H9 (cell line): ENCODE measurements at regions not wholly inside any gene's neighbourhood (a gene's known extent, or its start where the extent isn't known, plus 50 kb on each side); places are given as distances from the start of the nearest gene placed in this dataset.

ENCODE experiments used
- DNase-seq: peaks from one replicate; pipeline ENCODE4 v3.0.0-alpha.2; 2017
- H2AFZ ChIP-seq: one replicate; pipeline ENCODE4 v1.6.1; 2013; ENCODE audit warnings: mild to moderate bottlenecking, low read length, control low read depth, moderate library complexity
- H2AK5ac ChIP-seq: 2 replicates; pipeline ENCODE4 v1.6.1; 2013; ENCODE audit warnings: low read length, control low read depth, mixed read lengths; ENCODE audit not compliant: insufficient read length
- H2BK120ac ChIP-seq: one replicate; pipeline ENCODE4 v1.6.1; 2013; ENCODE audit warnings: low read depth, mild to moderate bottlenecking, low read length, control low read depth, inconsistent platforms; ENCODE audit not compliant: poor library complexity, severe bottlenecking
- H2BK12ac ChIP-seq: 2 replicates; pipeline ENCODE4 v1.6.1; 2013; ENCODE audit warnings: low read length, control low read depth, mixed read lengths, low read depth; ENCODE audit not compliant: insufficient read length
- H2BK15ac ChIP-seq: 2 replicates; pipeline ENCODE4 v1.6.1; 2013; ENCODE audit warnings: low read depth, low read length, control low read depth
- H2BK20ac ChIP-seq: one replicate; pipeline ENCODE4 v1.6.1; 2013; ENCODE audit warnings: low read depth, mild to moderate bottlenecking, low read length, control low read depth, inconsistent platforms; ENCODE audit not compliant: poor library complexity, severe bottlenecking
- H2BK5ac ChIP-seq: 2 replicates; pipeline ENCODE4 v1.6.1; 2013; ENCODE audit warnings: low read length, control low read depth, mixed read lengths; ENCODE audit not compliant: insufficient read length
- H3K14ac ChIP-seq: 2 replicates; pipeline ENCODE4 v1.6.1; 2013; ENCODE audit warnings: low read length, control low read depth; ENCODE audit not compliant: insufficient read depth
- H3K18ac ChIP-seq: 2 replicates; pipeline ENCODE4 v1.6.1; 2013; ENCODE audit warnings: low read depth, mild to moderate bottlenecking, mixed read lengths, low read length, control low read depth; ENCODE audit not compliant: insufficient read length
- H3K23ac ChIP-seq: 2 replicates; pipeline ENCODE4 v1.6.1; 2013; ENCODE audit warnings: low read length, control low read depth, mixed read lengths, low read depth; ENCODE audit not compliant: insufficient read length
- H3K23me2 ChIP-seq: 2 replicates; pipeline ENCODE4 v1.6.1; 2013; ENCODE audit warnings: low read depth, mild to moderate bottlenecking, mixed read lengths, low read length, control low read depth; ENCODE audit not compliant: insufficient read length, poor library complexity, severe bottlenecking
- H3K27ac ChIP-seq: 2 replicates; pipeline ENCODE4 v1.5.1; 2013; ENCODE audit warnings: low read length, control low read depth, mixed read lengths, low read depth; ENCODE audit not compliant: insufficient read length
- H3K27me3 ChIP-seq: 2 replicates; pipeline ENCODE4 v1.6.1; 2013; ENCODE audit warnings: low read length, control low read depth, inconsistent platforms; ENCODE audit not compliant: insufficient read depth
- H3K4ac ChIP-seq: 2 replicates; pipeline ENCODE4 v1.6.1; 2013; ENCODE audit warnings: low read depth, mild to moderate bottlenecking, control low read depth, inconsistent platforms, low read length, moderate library complexity
- H3K4me1 ChIP-seq: 2 replicates; pipeline ENCODE4 v1.6.1; 2013; ENCODE audit warnings: low read length, control low read depth, inconsistent platforms; ENCODE audit not compliant: insufficient read depth
- H3K4me2 ChIP-seq: 2 replicates; pipeline ENCODE4 v1.6.1; 2013; ENCODE audit warnings: low read length, control low read depth, mixed read lengths; ENCODE audit not compliant: insufficient read length, insufficient read depth
- H3K56ac ChIP-seq: 2 replicates; pipeline ENCODE4 v1.6.1; 2013; ENCODE audit warnings: low read depth, mild to moderate bottlenecking, mixed read lengths, low read length, control low read depth; ENCODE audit not compliant: insufficient read length
- H3K79me1 ChIP-seq: 2 replicates; pipeline ENCODE4 v1.6.1; 2013; ENCODE audit warnings: low read depth, mild to moderate bottlenecking, moderate library complexity, low read length, control low read depth, inconsistent platforms; ENCODE audit not compliant: insufficient read depth, poor library complexity, severe bottlenecking
- H3K79me2 ChIP-seq: 2 replicates; pipeline ENCODE4 v1.6.1; 2013; ENCODE audit warnings: low read length, control low read depth, inconsistent platforms; ENCODE audit not compliant: insufficient read depth
- H3K9ac ChIP-seq: 2 replicates; pipeline ENCODE4 v1.6.1; 2013; ENCODE audit warnings: low read length, control low read depth, mixed read lengths; ENCODE audit not compliant: insufficient read length; ENCODE audit errors: extremely low read depth
- H3K9me3 ChIP-seq: one replicate; pipeline ENCODE4 v1.6.1; 2013; ENCODE audit warnings: low read depth, low read length, inconsistent platforms; ENCODE audit not compliant: control insufficient read depth
- H3T11ph ChIP-seq: one replicate; pipeline ENCODE4 v1.6.1; 2013; ENCODE audit warnings: mild to moderate bottlenecking, low read length, control low read depth, inconsistent platforms
- H4K20me1 ChIP-seq: one replicate; pipeline ENCODE4 v1.6.1; 2013; ENCODE audit not compliant: control insufficient read depth, insufficient read length, insufficient read depth
- H4K5ac ChIP-seq: 2 replicates; pipeline ENCODE4 v1.6.1; 2013; ENCODE audit warnings: low read depth, mild to moderate bottlenecking, mixed read lengths, low read length, control low read depth; ENCODE audit not compliant: insufficient read length
- H4K8ac ChIP-seq: replicated peaks from 2 replicates; pipeline ENCODE4 v1.6.1; 2013; ENCODE audit warnings: low read length, control low read depth, mixed read lengths, low read depth; ENCODE audit not compliant: insufficient read length
- H4K91ac ChIP-seq: 2 replicates; pipeline ENCODE4 v1.6.1; 2013; ENCODE audit warnings: low read depth, mild to moderate bottlenecking, moderate library complexity, mixed read lengths, low read length, control low read depth; ENCODE audit not compliant: insufficient read length
- H3K27ac Mint-ChIP-seq, 3 experiments: 2 replicates in 2 of 3; 3 replicates in 1 of 3; pipeline ENCODE4 v1.8.0; 2020 to 2021; ENCODE audit warnings: mixed read lengths in 3 of 3, mild to moderate bottlenecking in 1 of 3, moderate library complexity in 1 of 3
- H3K27me3 Mint-ChIP-seq: 2 replicates; pipeline ENCODE4 v1.8.0; 2021; ENCODE audit warnings: low read depth, mild to moderate bottlenecking, moderate library complexity, mixed read lengths
- H3K36me3 Mint-ChIP-seq, 3 experiments: 2 replicates in 2 of 3; 3 replicates in 1 of 3; pipeline ENCODE4 v1.8.0; 2020 to 2021; ENCODE audit warnings: low read depth in 3 of 3, mixed read lengths in 3 of 3; ENCODE audit not compliant: insufficient read depth in 1 of 3
- H3K4me1 Mint-ChIP-seq, 2 experiments: 2 replicates each; pipeline ENCODE4 v1.8.0; 2020; ENCODE audit warnings: mixed read lengths in 2 of 2
- H3K4me3 Mint-ChIP-seq, 2 experiments: 2 replicates in 1 of 2; 3 replicates in 1 of 2; pipeline ENCODE4 v1.8.0; 2020 to 2021; ENCODE audit warnings: mild to moderate bottlenecking in 2 of 2, mixed read lengths in 2 of 2, moderate library complexity in 1 of 2
- H3K9me3 Mint-ChIP-seq, 2 experiments: 2 replicates in 1 of 2; 3 replicates in 1 of 2; pipeline ENCODE4 v1.8.0; 2020; ENCODE audit warnings: mild to moderate bottlenecking in 2 of 2, mixed read lengths in 2 of 2, moderate library complexity in 1 of 2
- CTCF ChIP-seq: fragments of 200-600 bp; sonication (generic); conservative IDR thresholded peaks from 3 replicates; pipeline ENCODE4 v1.8.0; 2021; ENCODE audit warnings: antibody characterized with exemption, mild to moderate bottlenecking
- WGBS: extraction: QIAGEN DNeasy Blood & Tissue Kit; methylation state at CpG from one replicate; pipeline ENCODE4 v1.1.7; 2013; ENCODE audit warnings: missing lambda C conversion rate, low lambda C conversion rate, mixed read lengths; ENCODE audit not compliant: insufficient read length; ENCODE audit errors: extremely low coverage; 5-methylcytosine and 5-hydroxymethylcytosine counted together

DNA sequence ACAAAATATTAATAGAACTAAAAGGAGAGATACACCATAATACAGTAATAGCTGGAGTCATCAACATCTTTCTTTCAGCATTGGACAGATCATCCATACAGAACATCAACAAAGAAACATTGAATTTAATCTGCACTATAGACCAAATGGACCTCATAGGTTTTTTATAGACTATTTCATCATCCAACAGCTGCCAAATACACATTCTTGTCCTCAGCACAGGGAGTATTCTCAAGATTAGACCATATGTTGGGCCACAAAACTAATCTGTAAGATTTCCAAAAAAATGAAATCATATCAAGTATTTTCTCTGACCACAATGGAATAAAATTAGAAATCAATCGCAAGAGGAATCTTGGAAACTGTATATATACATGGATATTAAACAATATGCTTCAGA, 86.9 kb downstream of the FSCB start:
- Histone ChIP-seq H3K4me2 (no peak overlapping the region), H2BK120ac (no peak overlapping the region), H3K79me1 (no peaks in the 10 kb centered on the region), H3K27me3 (no peaks in the 10 kb centered on the region), H2BK20ac (no peak overlapping the region), H3K23ac (no peak overlapping the region), H2AFZ (no peak overlapping the region), H3K27ac (no peak overlapping the region), H3T11ph (no peak overlapping the region), H2BK12ac (no peak overlapping the region), H3K4me1 (no peaks in the 10 kb centered on the region), H2AK5ac (no peak overlapping the region), H3K4ac (no peak overlapping the region), H3K9me3 (no peaks in the 10 kb centered on the region), H3K56ac (no peak overlapping the region), H3K23me2 (no peaks in the 10 kb centered on the region), H4K91ac (no peak overlapping the region), H3K79me2 (no peaks in the 10 kb centered on the region), H3K9ac (no peak overlapping the region), H3K18ac (no peak overlapping the region), H2BK5ac (no peak overlapping the region), H4K8ac (no peak overlapping the region), H4K5ac (no peak overlapping the region), H2BK15ac (no peak overlapping the region), H4K20me1 (no peaks in the 10 kb centered on the region), H3K14ac (no peak overlapping the region)
- peaks cover 2% of the 10 kb centered on the region; the same call in 1 of the 2 replicates for H3K27me3 Mint-ChIP-seq
- no peak for TF ChIP-seq CTCF
- WGBS, result no CpG with 5 or more reads among the region's 1 CpG
- peaks cover 0 to 16% (median 8%) of the 10 kb centered on the region in 3 experiments; a peak in 5 of 7 replicates for H3K36me3 Mint-ChIP-seq
- no peak for DNase-seq
- no peak overlapping the region for H3K27ac Mint-ChIP-seq
- H3K9me3 Mint-ChIP-seq, result peaks cover 17 to 28% of the 10 kb centered on the region in 2 experiments
- no peaks in the 10 kb centered on the region for H3K4me1 Mint-ChIP-seq
- H3K4me3 Mint-ChIP-seq, result no peak overlapping the region
